HG03521 (cell line): ENCODE measurements at regions not wholly inside any gene's neighbourhood (a gene's known extent, or its start where the extent isn't known, plus 50 kb on each side); places are given as distances from the start of the nearest gene placed in this dataset.

Experiments
- ATAC-seq: cut with Tn5 transposase; IDR thresholded peaks from one replicate; pipeline ENCODE4 v1.9.1; 2021; ENCODE audit warnings: mild to moderate bottlenecking, moderate library complexity; ENCODE audit not compliant: unreplicated experiment

GRCh38 chr2:150319658-150320555 is 167.6 kb downstream of the RND3 start:
- no peak for ATAC-seq

- no peak for ATAC-seq
These were observed 168.4 kb downstream of the RND3 start for GRCh38 chr2:150319085-150319484.

- no peak for ATAC-seq
These were observed 175.2 kb downstream of the RND3 start for GRCh38 chr2:150312271-150312670.

- no peak for ATAC-seq
These were observed 178.0 kb downstream of the RND3 start for GRCh38 chr2:150309311-150310080.

DNA sequence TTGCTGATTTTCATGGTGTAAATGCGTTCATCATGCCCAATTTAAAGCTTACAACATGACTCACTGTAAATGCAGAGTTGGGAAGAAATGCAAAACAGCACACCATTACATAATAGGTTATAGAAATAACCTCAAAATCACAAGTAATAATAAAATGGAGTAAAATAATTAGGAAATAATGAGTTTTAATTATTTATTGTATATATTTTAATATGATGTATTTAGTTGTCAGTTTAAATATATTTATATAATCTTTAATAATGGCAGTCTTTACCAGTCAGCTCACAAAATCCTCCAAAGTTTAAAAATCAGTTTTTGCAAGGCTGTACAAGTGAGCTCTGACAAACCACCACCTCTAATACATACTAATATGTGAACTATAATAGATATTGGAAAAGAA is 180.2 kb downstream of the RND3 start:
- ATAC-seq = no peak

GRCh38 chr2:150303281-150303680 is 184.2 kb downstream of the RND3 start:
- ATAC-seq = no peak

DNA sequence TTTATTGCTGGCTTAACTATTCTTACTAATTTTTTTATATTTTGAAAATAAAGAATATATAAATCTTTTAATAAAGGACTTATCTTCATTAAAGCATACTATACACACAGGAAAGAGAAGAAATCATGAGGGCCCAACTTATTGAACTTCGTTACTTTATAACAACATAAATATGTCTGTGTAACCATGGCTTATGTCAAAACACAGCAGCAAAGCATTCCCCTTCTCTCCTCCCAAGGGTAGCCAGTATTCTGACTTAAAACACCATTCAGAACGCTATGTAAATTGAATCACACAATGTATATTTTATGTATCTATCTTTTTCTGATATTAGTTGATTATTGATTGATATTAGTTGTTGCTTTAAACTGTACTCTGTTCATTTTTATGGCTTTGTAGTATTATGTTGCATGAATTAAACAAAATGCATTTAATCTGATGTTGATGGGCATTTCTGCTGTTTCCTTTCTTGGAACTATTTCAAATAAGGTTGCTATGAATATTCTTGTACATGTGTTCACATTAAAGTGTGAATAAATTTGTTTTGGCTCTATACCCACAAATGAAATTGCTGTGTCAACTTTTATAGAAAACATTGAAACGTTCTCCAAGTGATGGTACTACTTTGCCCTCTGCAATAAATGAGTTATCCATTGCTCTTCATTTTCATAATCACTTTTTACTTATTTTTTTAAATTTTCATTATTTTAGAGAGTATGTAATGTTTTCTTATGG is 188.7 kb downstream of the RND3 start:
- ATAC-seq = no peak

GRCh38 chr2:150296770-150297546 is 190.5 kb downstream of the RND3 start:
- ATAC-seq = no peak

DNA sequence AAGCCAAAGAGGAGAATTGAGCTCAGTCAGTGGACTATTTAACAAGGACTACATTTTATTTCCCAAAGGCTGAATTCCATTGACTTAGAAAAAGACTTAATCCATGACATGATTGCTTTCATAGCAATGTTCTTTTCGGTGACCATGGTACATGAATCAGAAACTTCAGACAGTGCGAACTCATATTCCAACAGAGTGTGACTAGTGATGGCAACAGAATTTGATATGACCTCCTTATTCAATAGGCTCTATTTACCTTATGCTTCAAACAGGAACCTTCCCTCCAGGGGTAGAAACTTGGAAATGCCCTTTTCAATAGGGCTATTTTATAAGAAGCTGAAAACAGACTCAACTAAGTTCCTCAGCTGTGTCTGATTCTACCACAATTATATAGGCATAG is 191.9 kb downstream of the RND3 start:
- no peak for ATAC-seq

- ATAC-seq = no peak
These were observed 193.7 kb downstream of the RND3 start for GRCh38 chr2:150293771-150294170.

GRCh38 chr2:150292807-150293206 is 194.7 kb downstream of the RND3 start:
- no peak for ATAC-seq

- ATAC-seq = no peak
These were observed 195.3 kb downstream of the RND3 start for GRCh38 chr2:150292192-150292591.

GRCh38 chr2:150286730-150287362 is 200.6 kb downstream of the RND3 start:
- ATAC-seq = no peak

DNA sequence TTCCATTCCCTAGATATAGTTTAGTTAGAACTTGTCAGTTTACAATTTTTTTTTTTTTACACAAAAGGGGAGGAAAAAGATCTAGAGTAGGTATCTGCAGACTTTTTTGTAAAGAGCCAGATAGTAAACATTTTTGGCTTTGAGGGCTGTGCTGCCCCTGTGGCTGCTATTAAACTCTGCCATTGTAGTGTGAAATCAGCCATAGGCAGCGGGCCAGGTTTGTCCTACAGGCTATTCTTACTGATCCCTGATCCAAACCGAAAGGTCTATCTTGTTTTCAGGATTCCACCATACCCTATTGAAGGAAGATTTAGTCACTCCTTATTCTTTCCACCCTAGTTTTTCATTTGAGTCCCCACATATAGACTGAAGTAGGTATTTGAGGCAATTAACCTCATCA is 203.4 kb downstream of the RND3 start:
- no peak for ATAC-seq

GRCh38 chr2:150282771-150283371 is 204.6 kb downstream of the RND3 start:
- ATAC-seq = no peak

- no peak for ATAC-seq
These were observed 205.1 kb downstream of the RND3 start for GRCh38 chr2:150282357-150282756.

GRCh38 chr2:150280231-150280630 is 207.2 kb downstream of the RND3 start:
- ATAC-seq = no peak

- ATAC-seq = no peak
These were observed 207.8 kb downstream of the RND3 start for GRCh38 chr2:150279686-150280085.

- no peak for ATAC-seq
These were observed 210.7 kb downstream of the RND3 start for GRCh38 chr2:150276737-150277136.

DNA sequence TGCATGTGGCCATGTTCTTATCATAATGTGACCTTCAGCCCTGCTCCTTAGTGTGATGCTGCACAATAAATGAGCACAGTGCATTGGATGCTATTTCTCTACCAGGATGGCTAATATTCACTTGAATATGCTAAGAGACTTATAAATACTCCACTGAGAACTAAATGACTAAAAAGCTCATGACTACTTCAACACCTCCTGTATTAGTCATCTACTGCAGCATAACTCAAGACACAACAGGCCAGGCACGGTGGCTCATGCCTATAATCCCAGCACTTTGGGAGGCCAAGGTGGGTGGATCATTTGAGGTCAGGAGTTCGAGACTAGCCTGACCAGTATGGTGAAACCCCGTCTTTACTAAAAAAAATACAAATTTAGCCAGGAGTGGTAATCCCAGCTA is 213.4 kb downstream of the RND3 start:
- no peak for ATAC-seq
